ENCODE measurements at regions not wholly inside any gene's neighbourhood (a gene's known extent, or its start where the extent isn't known, plus 50 kb on each side); places are given as distances from the start of the nearest gene placed in this dataset.
"Not testable (repeated sequence)": the region's sequence is repeated elsewhere in the genome, so short reads cannot be mapped to it uniquely, and the experiment has no call there.

- no peak for DNase-seq (ENCODE audit: insufficient read length, low spot score)
Measured at GRCh38 chr5:85533341-85534047, 1084.2 kb upstream of the COX7C start.

DNA sequence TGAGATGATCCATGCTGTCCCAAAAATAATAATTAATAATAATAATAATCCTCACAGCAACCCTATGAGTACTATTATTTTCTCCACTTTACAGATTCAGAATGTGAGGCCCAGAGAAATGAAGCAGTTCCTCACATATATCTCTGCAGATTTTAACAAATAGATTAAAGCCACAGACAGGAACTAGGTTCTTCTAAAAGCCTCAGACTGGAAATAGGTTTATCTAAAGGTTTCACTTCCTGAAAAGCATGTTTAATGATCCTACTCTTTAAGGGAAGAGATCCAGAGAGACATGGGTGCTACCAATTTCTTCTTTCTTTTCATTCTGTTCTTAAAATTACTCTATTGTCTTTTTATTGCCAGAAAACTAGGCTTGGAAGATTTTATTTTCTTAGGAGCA is 1079.4 kb upstream of the COX7C start:
- no peak for DNase-seq (ENCODE audit: insufficient read length, low spot score)
- FAIRE-seq, result no peak

More at GRCh38 chr5:85533341-85534047, 1084.2 kb upstream of the COX7C start:
- no peak for FAIRE-seq

- DNase-seq (ENCODE audit: insufficient read length, low spot score) (no peak), FAIRE-seq (no peak)
Measured at GRCh38 chr5:85545129-85545528, 1072.6 kb upstream of the COX7C start.

GRCh38 chr5:85549229-85549628 is 1068.5 kb upstream of the COX7C start:
- FAIRE-seq (no peak), DNase-seq (ENCODE audit: insufficient read length, low spot score) (no peak)

DNA sequence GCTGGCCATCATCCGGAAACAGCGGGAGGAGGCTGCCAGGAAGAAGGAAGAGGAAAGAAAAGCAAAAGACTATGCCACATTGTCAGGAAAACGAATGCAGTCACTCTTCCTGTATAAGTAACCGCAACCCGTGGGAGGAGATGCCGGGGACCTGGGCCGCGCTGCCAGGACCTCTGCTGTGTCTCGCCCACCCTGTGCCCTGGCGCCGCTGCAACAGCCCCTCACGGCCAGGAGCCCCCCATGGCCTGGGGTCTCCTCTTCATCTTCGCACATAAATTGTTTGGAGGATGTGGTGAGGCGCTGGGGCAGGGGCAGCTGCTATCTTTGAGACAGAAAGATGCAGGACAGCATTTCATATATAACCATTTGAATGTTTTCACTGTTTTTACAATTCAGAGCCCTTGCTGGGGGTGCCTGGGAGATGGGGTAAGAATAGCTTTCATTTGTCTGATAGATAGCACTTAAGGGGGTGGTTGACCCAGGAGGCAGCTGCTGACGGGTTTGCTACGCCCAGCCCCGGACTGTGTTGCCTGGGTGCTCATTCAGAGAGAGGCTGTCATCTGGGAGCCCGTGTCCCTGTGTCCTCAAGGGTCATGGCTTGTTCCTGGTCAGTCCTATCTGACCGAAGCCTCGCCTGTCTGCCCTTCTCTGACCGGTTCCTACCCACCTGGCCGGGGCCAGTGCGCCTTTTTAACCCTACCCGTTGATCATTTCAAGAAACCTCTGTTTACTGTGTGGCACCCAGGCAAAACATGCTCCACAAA is 1067.7 kb upstream of the COX7C start:
- no peak for FAIRE-seq

DNA sequence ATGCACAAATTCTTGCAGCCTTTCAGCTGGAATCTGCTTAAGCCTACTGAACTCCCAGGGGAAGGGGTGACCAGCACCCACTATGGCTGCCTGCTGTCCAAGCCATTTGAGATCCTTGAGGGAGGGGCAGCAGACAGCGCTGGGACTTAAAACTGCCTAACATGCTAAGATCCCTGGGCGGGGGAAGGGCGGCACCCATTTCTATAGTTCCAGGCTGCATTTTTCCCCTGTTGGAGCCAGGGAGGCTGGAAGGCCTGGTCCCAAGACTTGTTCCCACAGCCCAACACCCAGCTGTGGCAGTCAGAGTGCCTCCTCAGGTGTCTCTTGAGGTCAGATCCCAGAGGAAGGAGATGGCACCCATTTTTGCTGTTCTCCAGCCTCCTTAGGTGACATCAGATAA is 1061.3 kb upstream of the COX7C start:
- no peak for DNase-seq (ENCODE audit: insufficient read length, low spot score)
- FAIRE-seq, result no peak

More for the DNA sequence above, 1067.7 kb upstream of the COX7C start:
- no peak for DNase-seq (ENCODE audit: insufficient read length, low spot score)

- no peak for DNase-seq (ENCODE audit: insufficient read length, low spot score)
Measured at GRCh38 chr5:85576666-85577065, 1041.1 kb upstream of the COX7C start.

GRCh38 chr5:85587806-85588205 is 1029.9 kb upstream of the COX7C start:
- DNase-seq (ENCODE audit: insufficient read length, low spot score); FAIRE-seq: not testable (repeated sequence)

More at GRCh38 chr5:85576666-85577065, 1041.1 kb upstream of the COX7C start:
- FAIRE-seq, result no peak

DNA sequence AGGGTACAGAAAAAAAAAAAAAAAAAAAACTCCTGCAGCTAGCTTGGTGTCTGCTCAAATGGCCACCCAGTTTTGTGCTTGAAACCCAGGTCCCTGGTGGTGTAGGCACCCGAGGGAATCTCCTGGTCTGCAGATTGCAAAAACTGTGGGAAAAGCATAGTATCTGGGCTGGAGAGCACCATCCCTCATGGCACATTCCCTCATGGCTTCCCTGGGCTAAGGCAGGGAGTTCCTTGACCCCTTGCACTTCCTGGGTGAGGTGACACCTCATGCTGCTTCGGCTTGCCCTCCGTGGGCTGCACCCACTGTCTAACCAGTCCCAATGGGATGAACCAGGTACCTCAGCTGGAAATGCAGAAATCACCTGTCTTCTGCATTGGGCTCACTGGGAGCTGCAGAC is 1029.5 kb upstream of the COX7C start:
- FAIRE-seq, result not testable (repeated sequence)

GRCh38 chr5:85590764-85591163 is 1027.0 kb upstream of the COX7C start:
- DNase-seq (ENCODE audit: insufficient read length, low spot score) (no peak), FAIRE-seq (no peak)

More for the DNA sequence above, 1029.5 kb upstream of the COX7C start:
- not testable (repeated sequence) for DNase-seq (ENCODE audit: insufficient read length, low spot score)

DNA sequence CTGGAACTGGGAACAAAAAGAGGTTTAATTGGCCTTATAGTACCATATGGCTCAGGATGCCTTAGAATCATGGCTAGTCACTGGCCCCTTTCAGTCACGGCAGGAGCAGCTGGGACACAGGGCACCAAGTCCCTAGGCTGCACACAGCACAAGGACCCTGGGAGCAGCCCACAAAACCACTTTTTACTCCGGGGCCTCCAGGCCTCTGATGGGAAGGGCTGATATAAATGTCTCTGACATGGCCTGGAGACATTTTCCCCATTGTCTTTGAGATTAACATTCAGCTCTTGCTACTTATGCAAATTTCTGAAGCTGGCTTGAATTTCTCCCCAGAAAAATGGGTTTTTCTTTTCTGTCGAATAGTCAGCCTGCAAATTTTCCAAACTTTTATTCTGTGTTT is 1026.4 kb upstream of the COX7C start:
- no peak for DNase-seq (ENCODE audit: insufficient read length, low spot score)
- FAIRE-seq, result no peak

GRCh38 chr5:85602843-85603242 is 1014.9 kb upstream of the COX7C start:
- FAIRE-seq (no peak), DNase-seq (ENCODE audit: insufficient read length, low spot score) (no peak)

GRCh38 chr5:85604378-85604777 is 1013.4 kb upstream of the COX7C start:
- DNase-seq (ENCODE audit: insufficient read length, low spot score), result no peak
- FAIRE-seq, result no peak

GRCh38 chr5:85604786-85605185 is 1013.0 kb upstream of the COX7C start:
- DNase-seq (ENCODE audit: insufficient read length, low spot score) (no peak), FAIRE-seq (no peak)

DNA sequence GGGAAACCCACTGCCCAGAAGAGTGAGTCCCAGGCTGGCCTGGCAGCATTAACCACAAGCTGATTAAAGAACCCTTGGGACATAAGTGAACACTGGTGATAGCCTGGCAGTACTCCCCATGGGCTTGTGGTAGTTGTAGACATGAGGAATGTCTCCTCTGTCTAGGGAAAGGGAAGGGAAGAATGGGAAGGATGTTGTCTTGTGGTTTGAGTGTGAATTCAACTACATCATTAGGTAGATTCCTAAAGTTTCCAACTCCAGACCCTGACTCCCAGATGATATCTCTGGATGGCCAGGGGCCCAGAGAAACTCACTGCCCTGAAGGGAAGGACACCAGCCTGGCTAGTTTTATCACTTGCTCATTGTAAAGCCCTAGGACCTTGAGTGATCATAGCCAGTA is 1012.4 kb upstream of the COX7C start:
- no peak for DNase-seq (ENCODE audit: insufficient read length, low spot score)

GRCh38 chr5:85614489-85614888 is 1003.3 kb upstream of the COX7C start:
- FAIRE-seq (no peak), DNase-seq (ENCODE audit: insufficient read length, low spot score) (no peak)

More for the DNA sequence above, 1012.4 kb upstream of the COX7C start:
- no peak for FAIRE-seq

DNA sequence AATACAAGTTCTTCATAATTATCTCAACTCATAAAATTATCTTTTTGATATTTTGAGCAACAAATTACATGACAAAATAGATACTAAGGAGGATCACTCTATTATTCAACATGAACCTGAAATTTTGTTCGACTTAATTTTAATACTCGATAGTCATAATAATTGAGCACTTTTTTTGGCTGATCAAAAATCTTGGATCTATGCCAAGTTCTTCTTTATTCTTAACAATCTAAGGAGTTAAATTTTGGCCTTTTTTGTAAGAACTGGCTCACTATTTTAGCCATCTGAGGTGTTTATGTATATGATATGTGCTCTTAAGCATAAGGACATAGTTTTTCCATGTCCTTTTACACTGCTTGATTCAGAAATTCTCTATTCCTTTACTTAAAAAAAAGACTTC is 996.1 kb upstream of the COX7C start:
- FAIRE-seq (no peak), DNase-seq (ENCODE audit: insufficient read length, low spot score) (no peak)

GRCh38 chr5:85628153-85628552 is 989.6 kb upstream of the COX7C start:
- no peak for FAIRE-seq
- DNase-seq (ENCODE audit: insufficient read length, low spot score), result no peak

GRCh38 chr5:85638495-85639125 is 979.1 kb upstream of the COX7C start:
- FAIRE-seq; DNase-seq (ENCODE audit: insufficient read length, low spot score): not testable (repeated sequence)

DNA sequence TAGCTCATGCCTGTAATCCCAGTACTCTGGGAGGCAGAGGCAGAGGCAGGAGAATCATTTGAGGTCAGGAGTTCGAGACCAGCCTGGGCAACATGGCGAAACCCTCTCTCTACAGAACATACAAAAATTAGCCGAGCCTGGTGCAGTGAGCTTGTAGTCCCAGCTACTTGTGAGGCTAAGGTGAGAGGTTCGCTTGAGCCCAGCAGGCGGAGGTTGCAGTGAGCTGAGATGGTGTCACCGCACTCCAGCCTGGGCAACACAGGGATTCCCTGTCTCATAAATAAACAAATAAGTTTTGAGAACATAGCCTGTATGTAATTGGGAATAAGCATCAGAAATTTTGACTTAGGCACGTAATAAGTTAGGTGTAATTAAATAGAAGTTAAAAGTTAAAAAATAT is 971.7 kb upstream of the COX7C start:
- DNase-seq (ENCODE audit: insufficient read length, low spot score) (no peak), FAIRE-seq (no peak)

- DNase-seq (ENCODE audit: insufficient read length, low spot score), result no peak
- no peak for FAIRE-seq
Measured at GRCh38 chr5:85646641-85647040, 971.1 kb upstream of the COX7C start.
